Endodermal cell (in vitro differentiated cells): ENCODE measurements at regions not wholly inside any gene's neighbourhood (a gene's known extent, or its start where the extent isn't known, plus 50 kb on each side); places are given as distances from the start of the nearest gene placed in this dataset.

Experiments used
- DNase-seq: peaks from one replicate; pipeline ENCODE4 v3.0.0-alpha.2; 2017
- H3K27ac ChIP-seq: 2 replicates; pipeline ENCODE4 v1.5.1; 2013; ENCODE audit warnings: mild to moderate bottlenecking, low read depth, low read length, moderate library complexity
- H3K27me3 ChIP-seq: 2 replicates; pipeline ENCODE4 v1.6.1; 2013; ENCODE audit warnings: mild to moderate bottlenecking, low read length, moderate library complexity; ENCODE audit not compliant: insufficient read depth, control insufficient read depth, poor library complexity, severe bottlenecking
- H3K36me3 ChIP-seq: 2 replicates; pipeline ENCODE4 v1.7.0; 2013; ENCODE audit warnings: mild to moderate bottlenecking, low read length, moderate library complexity; ENCODE audit not compliant: control insufficient read depth, insufficient read depth
- H3K4me1 ChIP-seq: one replicate; pipeline ENCODE4 v1.7.0; 2013; ENCODE audit warnings: low read length; ENCODE audit not compliant: control insufficient read depth, insufficient read depth
- H3K4me3 ChIP-seq: 2 replicates; pipeline ENCODE4 v1.5.1; 2013; ENCODE audit warnings: mild to moderate bottlenecking, low read length, moderate library complexity
- H3K9ac ChIP-seq: 2 replicates; pipeline ENCODE4 v1.6.1; 2013; ENCODE audit warnings: mild to moderate bottlenecking, low read length, moderate library complexity; ENCODE audit not compliant: poor library complexity, severe bottlenecking; ENCODE audit errors: extremely low read depth
- H3K9me3 ChIP-seq: 2 replicates; pipeline ENCODE4 v1.6.1; 2013; ENCODE audit warnings: mild to moderate bottlenecking, low read length, moderate library complexity; ENCODE audit not compliant: control insufficient read depth
- H3K27ac Mint-ChIP-seq: 2 replicates; pipeline ENCODE4 v1.8.0; 2020; ENCODE audit warnings: mixed read lengths
- H3K27me3 Mint-ChIP-seq: 2 replicates; pipeline ENCODE4 v1.8.0; 2021; ENCODE audit warnings: mild to moderate bottlenecking, mixed read lengths; ENCODE audit not compliant: insufficient read depth
- H3K36me3 Mint-ChIP-seq: 2 replicates; pipeline ENCODE4 v1.8.0; 2020; ENCODE audit warnings: low read depth, mixed read lengths
- H3K4me1 Mint-ChIP-seq: 2 replicates; pipeline ENCODE4 v1.8.0; 2020; ENCODE audit warnings: mixed read lengths
- H3K4me3 Mint-ChIP-seq: 2 replicates; pipeline ENCODE4 v1.8.0; 2020; ENCODE audit warnings: mild to moderate bottlenecking, moderate library complexity, mixed read lengths
- H3K9me3 Mint-ChIP-seq: 2 replicates; pipeline ENCODE4 v1.8.0; 2020; ENCODE audit warnings: mild to moderate bottlenecking, mixed read lengths
- CTCF ChIP-seq: fragments of 200-600 bp; sonication (generic); conservative IDR thresholded peaks from 2 replicates; pipeline ENCODE4 v1.5.0; 2021; ENCODE audit warnings: antibody characterized with exemption, mild to moderate bottlenecking
- WGBS, 2 experiments: methylation state at CpG; one replicate each; pipeline versions ENCODE4 v1.1.5 to v1.1.7; 2013; ENCODE audit warnings: missing lambda C conversion rate in 2 of 2, mixed read lengths in 1 of 2; ENCODE audit not compliant: insufficient coverage in 1 of 2, insufficient read length in 1 of 2; 5-methylcytosine and 5-hydroxymethylcytosine counted together

- Histone ChIP-seq H3K4me1 (no peaks in the 10 kb centered on the region), H3K4me3 (no peak overlapping the region), H3K27me3 (no peaks in the 10 kb centered on the region), H3K9me3 (no peaks in the 10 kb centered on the region), H3K27ac (no peak overlapping the region), H3K9ac (no peak overlapping the region), H3K36me3 (no peaks in the 10 kb centered on the region)
- Mint-ChIP-seq H3K27me3 (no peaks in the 10 kb centered on the region), H3K9me3 (no peaks in the 10 kb centered on the region), H3K4me3 (no peak overlapping the region), H3K36me3 (no peaks in the 10 kb centered on the region), H3K4me1 (no peaks in the 10 kb centered on the region), H3K27ac (no peak overlapping the region)
- whole genome bisulfite sequencing, 2 experiments, result 90% methylated on average over 2 of the region's 2 CpGs; no CpG with 5 or more reads in 1 of the 2 experiments
- DNase-seq, result no peak
- no peak for TF ChIP-seq CTCF
These were observed 1526.2 kb upstream of the IGFBP7 start for GRCh38 chr4:58636381-58636780.

DNA sequence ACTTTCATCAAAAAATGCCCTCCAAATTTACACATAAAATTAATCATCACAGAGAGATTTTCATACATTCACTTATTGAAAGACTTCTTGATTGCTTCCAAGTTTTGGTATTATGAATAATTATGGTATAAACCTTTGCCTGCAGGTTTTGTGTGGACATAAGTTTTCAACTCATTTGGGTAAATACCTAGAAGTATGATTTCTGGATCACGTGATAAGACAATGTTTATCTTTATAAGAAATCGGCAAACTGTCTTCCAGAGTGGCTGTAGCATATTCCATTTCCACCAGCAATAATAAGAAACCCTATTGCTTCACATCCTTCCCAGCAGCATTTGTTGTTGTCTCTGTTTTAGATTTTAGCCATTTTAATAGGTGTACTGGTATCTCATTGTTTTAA is 1507.0 kb upstream of the IGFBP7 start:
- Histone ChIP-seq H3K4me1 (no peaks in the 10 kb centered on the region), H3K4me3 (no peak overlapping the region), H3K27ac (no peak overlapping the region), H3K9me3 (peaks cover 28% of the 10 kb centered on the region), H3K9ac (no peak overlapping the region), H3K36me3 (no peaks in the 10 kb centered on the region), H3K27me3 (no peaks in the 10 kb centered on the region)
- H3K27me3 Mint-ChIP-seq, result no peaks in the 10 kb centered on the region
- no peak overlapping the region for H3K4me3 Mint-ChIP-seq
- peaks cover 31% of the 10 kb centered on the region for H3K9me3 Mint-ChIP-seq
- 86% methylated on average over 2 of the region's 2 CpGs; no CpG with 5 or more reads in 1 of the 2 experiments for WGBS, 2 experiments
- H3K4me1 Mint-ChIP-seq, result no peaks in the 10 kb centered on the region
- TF ChIP-seq CTCF, result no peak
- no peak for DNase-seq
- H3K36me3 Mint-ChIP-seq, result peaks cover 3% of the 10 kb centered on the region
- no peak overlapping the region for H3K27ac Mint-ChIP-seq

DNA sequence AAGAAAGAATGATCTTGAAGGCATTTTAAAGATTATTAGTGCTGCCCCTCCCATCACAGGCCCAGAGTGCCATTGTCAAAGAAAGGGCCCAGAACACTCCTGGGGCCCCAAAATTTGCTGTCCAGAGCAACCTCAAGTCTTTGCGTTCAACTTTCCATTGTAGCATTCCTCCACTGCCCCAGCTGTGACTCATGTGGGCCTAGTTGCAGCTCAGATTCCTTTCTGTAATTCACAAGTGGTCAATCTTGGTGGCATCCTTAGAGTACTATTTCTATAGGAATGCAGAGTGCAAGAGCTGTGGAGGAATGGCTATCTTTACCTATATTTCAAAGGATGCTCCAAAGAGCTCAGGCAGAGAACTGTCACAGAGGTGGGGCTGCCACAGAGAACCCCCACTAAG is 1500.8 kb upstream of the IGFBP7 start:
- Histone ChIP-seq H3K27ac (no peak overlapping the region), H3K9ac (no peak overlapping the region), H3K36me3 (no peaks in the 10 kb centered on the region), H3K4me1 (no peaks in the 10 kb centered on the region), H3K4me3 (no peak overlapping the region), H3K9me3 (no peaks in the 10 kb centered on the region), H3K27me3 (no peaks in the 10 kb centered on the region)
- Mint-ChIP-seq H3K27ac (no peak overlapping the region), H3K27me3 (no peaks in the 10 kb centered on the region), H3K9me3 (no peaks in the 10 kb centered on the region), H3K4me3 (no peak overlapping the region), H3K36me3 (no peaks in the 10 kb centered on the region), H3K4me1 (no peaks in the 10 kb centered on the region)
- 86 to 97% methylated on average over 1 of the region's 1 CpG for WGBS, 2 experiments
- no peak for TF ChIP-seq CTCF
- no peak for DNase-seq
